ENCODE measurements at regions not wholly inside any gene's neighbourhood (a gene's known extent, or its start where the extent isn't known, plus 50 kb on each side); places are given as distances from the start of the nearest gene placed in this dataset.

- TF ChIP-seq ZNF281 (CRISPR knock-in tag; IDR thresholded peaks at IDR 0.05) (no peak), CTCF (IDR thresholded peaks at IDR 0.05) (no peak), ZNF512 (CRISPR knock-in tag; IDR thresholded peaks at IDR 0.05; ENCODE audit: borderline replicate concordance) (no peak), MAX (CRISPR knock-in tag; IDR thresholded peaks at IDR 0.05) (no peak), FOXP1 (CRISPR knock-in tag; IDR thresholded peaks at IDR 0.05; ENCODE audit: borderline replicate concordance) (no peak), CREM (CRISPR knock-in tag; IDR thresholded peaks at IDR 0.05) (no peak), PREB (CRISPR knock-in tag; IDR thresholded peaks at IDR 0.05; ENCODE audit: borderline replicate concordance) (no peak), HMGXB4 (CRISPR knock-in tag; IDR thresholded peaks at IDR 0.05) (no peak), ZNF138 (CRISPR knock-in tag; conservative IDR thresholded peaks at IDR 0.05) (no peak), SOX15 (CRISPR knock-in tag; IDR thresholded peaks at IDR 0.05) (no peak), ZNF425 (CRISPR knock-in tag; conservative IDR thresholded peaks at IDR 0.05) (no peak)
Measured at GRCh38 chr7:112882511-112882910, 92.3 kb upstream of the TMEM168 start.

Data from WTC11 (cell line).